ENCODE measurements at regions not wholly inside any gene's neighbourhood (a gene's known extent, or its start where the extent isn't known, plus 50 kb on each side); places are given as distances from the start of the nearest gene placed in this dataset.

DNA sequence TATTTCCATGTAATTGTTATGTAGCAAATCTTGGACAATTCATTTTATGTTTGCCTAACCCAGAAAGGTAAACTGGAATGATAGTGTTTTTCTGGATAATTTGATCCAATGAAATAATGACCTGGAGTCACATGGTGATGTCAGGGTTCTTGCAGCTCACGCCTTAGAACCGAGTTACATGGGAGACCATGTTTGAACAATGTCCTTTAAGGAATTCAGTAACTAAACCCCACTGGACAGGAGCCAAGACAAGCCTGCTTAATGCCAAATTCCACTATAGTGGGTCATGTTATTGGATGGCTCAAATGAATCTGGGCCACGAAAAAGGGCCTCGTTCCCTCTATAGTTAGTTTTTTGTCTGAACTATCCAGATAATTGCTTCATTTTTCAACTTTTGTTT is 255.8 kb upstream of the HMGA2 start:
- TF ChIP-seq, protein P1, sequence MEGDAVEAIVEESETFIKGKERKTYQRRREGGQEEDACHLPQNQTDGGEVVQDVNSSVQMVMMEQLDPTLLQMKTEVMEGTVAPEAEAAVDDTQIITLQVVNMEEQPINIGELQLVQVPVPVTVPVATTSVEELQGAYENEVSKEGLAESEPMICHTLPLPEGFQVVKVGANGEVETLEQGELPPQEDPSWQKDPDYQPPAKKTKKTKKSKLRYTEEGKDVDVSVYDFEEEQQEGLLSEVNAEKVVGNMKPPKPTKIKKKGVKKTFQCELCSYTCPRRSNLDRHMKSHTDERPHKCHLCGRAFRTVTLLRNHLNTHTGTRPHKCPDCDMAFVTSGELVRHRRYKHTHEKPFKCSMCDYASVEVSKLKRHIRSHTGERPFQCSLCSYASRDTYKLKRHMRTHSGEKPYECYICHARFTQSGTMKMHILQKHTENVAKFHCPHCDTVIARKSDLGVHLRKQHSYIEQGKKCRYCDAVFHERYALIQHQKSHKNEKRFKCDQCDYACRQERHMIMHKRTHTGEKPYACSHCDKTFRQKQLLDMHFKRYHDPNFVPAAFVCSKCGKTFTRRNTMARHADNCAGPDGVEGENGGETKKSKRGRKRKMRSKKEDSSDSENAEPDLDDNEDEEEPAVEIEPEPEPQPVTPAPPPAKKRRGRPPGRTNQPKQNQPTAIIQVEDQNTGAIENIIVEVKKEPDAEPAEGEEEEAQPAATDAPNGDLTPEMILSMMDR (IDR thresholded peaks at IDR 0.05) = no peak

DNA sequence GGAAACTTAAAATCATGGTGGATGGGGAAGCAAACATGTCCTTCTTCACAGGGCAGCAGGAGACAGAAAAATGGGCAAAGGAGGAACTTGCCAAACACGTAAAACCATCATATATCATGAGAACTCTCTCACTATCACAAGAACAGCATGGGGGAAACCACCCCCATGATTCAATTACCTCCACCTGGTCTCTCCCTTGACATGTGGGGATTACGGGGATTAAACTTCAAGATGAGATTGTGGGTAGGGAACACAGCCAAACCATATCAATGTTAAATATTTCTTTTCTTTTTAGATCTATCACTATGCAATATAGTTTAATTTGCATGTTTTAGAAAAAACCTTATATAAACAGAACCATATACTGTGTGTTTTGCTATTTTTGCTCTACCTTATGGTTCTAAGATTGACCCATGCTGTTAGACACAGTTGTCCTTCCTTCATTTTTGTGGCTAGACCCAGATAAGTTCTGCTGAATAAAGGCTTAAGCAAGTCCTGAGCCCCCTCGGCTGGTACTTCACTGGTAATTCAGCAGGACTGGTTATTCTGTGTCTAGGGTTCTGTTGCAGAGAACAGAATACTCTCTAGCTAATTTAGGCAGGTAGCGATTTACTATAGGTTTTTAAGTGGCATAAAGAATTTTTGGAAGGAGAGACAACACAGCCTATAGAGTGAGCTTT is 253.7 kb upstream of the HMGA2 start:
- TF ChIP-seq, protein P1 (IDR thresholded peaks at IDR 0.05) = no peak

DNA sequence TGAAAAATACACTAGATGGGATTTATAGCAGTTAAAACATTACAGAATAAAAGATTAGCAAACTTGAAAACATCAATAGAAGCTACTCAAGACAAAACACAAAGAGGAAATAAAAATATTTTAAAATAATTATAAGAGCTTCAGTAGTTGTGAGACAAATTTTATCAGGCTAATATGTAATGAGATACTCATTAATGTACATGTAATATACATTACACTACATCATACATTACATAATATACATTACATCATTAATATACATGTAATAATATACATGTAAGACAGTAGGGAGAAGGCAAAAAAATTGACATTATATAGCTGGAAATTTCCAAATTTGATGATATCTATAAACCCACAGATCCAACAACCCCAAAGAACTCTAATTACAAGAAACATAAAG is 249.4 kb upstream of the HMGA2 start:
- TF ChIP-seq, protein P1 (IDR thresholded peaks at IDR 0.05) = no peak

DNA sequence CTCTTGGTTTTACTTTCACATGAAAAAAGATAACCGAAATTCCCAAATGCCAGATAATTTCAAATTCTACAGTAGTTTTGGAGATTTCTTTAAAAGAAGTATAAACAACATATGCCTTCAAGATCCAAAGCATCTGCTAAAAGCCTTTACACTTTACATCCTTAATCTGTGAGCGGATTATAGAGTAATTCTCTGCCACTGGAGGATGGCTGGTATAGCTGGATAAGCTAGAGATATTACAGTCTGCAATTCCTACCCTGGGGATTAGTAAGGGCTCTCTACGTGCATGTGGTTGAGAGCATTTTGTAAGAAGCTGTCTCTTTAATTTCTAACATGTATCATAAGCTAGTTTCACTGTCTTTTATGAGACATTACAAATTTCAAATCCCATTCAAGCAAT is 240.3 kb upstream of the HMGA2 start:
- TF ChIP-seq, protein P1 (IDR thresholded peaks at IDR 0.05) = no peak

DNA sequence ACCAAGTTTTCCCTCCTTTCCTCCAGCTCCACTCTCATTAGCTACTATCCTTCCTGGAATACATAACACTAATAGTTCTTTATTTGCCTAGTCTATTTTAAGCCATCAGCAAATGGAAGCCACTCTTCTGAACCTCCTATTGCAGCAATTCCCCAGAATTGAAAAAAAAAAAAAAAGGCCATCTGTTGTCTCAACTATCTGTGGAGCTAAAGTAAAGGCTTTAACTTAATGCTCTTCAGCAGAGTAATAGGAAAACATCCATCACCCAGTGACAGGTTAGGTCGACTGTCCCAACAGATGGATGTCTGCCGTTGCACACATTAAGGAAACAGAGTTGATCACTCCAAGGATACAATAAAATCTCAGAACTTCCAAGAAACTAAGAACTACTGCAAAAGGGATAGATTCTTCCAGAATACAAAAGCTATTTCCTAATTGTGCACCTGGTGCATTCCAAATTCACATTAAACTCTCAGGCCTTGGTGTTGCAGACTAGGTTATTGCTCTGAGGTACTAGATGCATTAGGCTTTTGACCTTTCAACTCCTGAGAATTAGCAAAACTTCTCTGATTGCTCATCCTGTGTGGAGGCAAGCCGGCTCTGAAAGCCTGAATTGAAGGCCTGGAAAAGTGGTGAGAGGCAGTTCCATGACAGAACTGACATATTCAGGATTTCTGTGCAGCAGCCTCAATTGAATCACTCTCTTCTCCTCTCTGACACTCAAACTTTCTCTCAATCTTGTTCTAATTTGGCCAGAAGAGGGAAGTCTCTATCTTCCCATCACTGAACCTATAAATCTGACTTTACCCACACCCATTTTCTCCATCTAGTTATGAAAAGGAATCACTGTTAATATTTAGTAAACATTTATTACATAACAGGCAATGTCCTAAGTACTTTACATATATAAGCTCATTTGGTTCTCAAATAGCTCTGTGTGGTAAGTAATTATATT is 238.4 kb upstream of the HMGA2 start:
- TF ChIP-seq, protein P1 (IDR thresholded peaks at IDR 0.05) = no peak

DNA sequence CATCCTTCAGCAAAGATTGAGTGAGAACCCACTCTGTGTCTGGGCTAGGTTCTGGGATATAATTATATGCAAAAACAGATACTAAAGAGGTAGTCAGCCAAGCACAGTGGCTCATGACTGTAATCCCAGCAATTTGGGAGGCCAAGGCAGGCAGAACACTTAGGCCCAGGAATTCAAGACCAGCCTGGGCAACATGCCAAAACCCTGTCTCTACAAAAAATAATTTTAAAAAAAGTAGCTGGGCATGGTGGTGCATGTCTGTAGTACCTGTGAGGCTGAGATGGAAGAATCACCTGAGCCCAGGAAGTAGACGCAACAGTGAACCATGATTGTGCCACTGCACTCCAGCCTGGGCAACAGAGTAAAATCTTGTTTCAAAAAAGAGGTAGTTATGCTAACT is 237.5 kb upstream of the HMGA2 start:
- TF ChIP-seq, protein P1 (IDR thresholded peaks at IDR 0.05) = no peak

DNA sequence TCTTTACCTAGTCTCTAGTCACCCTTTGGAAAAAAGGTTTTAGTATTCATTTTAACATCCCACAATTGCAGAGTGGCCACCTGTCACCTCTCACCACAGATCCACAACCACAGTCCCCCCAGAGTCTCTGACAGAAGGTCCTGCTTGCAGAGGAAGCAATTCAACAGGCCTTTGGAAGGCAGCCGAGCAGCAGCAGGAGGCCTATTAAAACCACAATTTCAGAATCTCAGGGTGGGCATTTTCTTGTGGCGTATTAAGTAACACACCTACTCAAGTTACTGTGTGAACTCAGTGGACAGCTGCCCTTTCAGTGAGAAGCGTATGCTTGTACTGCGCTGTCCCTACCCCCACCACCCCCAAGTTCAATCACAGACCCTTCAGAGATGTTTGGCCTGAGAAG is 234.0 kb upstream of the HMGA2 start:
- TF ChIP-seq, protein P1 (IDR thresholded peaks at IDR 0.05) = no peak

Measured in LNCAP (cell line).